Breast epithelium (tissue), 3 donors: ENCODE measurements at regions not wholly inside any gene's neighbourhood (a gene's known extent, or its start where the extent isn't known, plus 50 kb on each side); places are given as distances from the start of the nearest gene placed in this dataset.

Experiments
- POLR2A ChIP-seq: fragments of 450-650 bp; IDR thresholded peaks from one replicate; pipeline ENCODE4 v1.6.1; 2016; ENCODE audit warnings: antibody characterized with exemption, mild to moderate bottlenecking, moderate library complexity
- POLR2AphosphoS5 ChIP-seq, 3 donors: sonication (generic); formaldehyde crosslinking; IDR thresholded peaks; one replicate each; pipeline ENCODE4 v1.6.1; 2017; ENCODE audit warnings: antibody characterized with exemption in 3 of 3
- TF ChIP-seq, protein P1 (sequence below), 3 donors: fragments of 450-650 bp; IDR thresholded peaks; one replicate each; pipeline ENCODE4 v1.5.1; 2016 to 2017; ENCODE audit warnings: antibody characterized with exemption in 3 of 3, mild to moderate bottlenecking in 3 of 3, moderate library complexity in 3 of 3

GRCh38 chr10:56178210-56178609, 182.8 kb downstream of the ZWINT start:
- TF ChIP-seq, protein P1, sequence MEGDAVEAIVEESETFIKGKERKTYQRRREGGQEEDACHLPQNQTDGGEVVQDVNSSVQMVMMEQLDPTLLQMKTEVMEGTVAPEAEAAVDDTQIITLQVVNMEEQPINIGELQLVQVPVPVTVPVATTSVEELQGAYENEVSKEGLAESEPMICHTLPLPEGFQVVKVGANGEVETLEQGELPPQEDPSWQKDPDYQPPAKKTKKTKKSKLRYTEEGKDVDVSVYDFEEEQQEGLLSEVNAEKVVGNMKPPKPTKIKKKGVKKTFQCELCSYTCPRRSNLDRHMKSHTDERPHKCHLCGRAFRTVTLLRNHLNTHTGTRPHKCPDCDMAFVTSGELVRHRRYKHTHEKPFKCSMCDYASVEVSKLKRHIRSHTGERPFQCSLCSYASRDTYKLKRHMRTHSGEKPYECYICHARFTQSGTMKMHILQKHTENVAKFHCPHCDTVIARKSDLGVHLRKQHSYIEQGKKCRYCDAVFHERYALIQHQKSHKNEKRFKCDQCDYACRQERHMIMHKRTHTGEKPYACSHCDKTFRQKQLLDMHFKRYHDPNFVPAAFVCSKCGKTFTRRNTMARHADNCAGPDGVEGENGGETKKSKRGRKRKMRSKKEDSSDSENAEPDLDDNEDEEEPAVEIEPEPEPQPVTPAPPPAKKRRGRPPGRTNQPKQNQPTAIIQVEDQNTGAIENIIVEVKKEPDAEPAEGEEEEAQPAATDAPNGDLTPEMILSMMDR (IDR thresholded peaks at IDR 0.05): no peak
- TF ChIP-seq POLR2AphosphoS5 (IDR thresholded peaks at IDR 0.05): no peak
- TF ChIP-seq POLR2A: no peak
